WTC11 (cell line): ENCODE measurements at regions not wholly inside any gene's neighbourhood (a gene's known extent, or its start where the extent isn't known, plus 50 kb on each side); places are given as distances from the start of the nearest gene placed in this dataset.

ENCODE experiments used
- CBFB ChIP-seq: sonication (generic); formaldehyde crosslinking; IDR thresholded peaks from 2 replicates; pipeline ENCODE4 v1.8.1; 2022; ENCODE audit warnings: mild to moderate bottlenecking, low read depth, missing genetic modification reagents
- CREB1 ChIP-seq: sonication (generic); formaldehyde crosslinking; IDR thresholded peaks from 2 replicates; pipeline ENCODE4 v1.8.0; 2023; ENCODE audit warnings: mild to moderate bottlenecking, missing genetic modification reagents
- GABPB1 ChIP-seq: sonication (generic); formaldehyde crosslinking; IDR thresholded peaks from 2 replicates; pipeline ENCODE4 v1.8.1; 2023; ENCODE audit warnings: mild to moderate bottlenecking, missing genetic modification reagents
- IRF2 ChIP-seq: sonication (generic); formaldehyde crosslinking; IDR thresholded peaks from 2 replicates; pipeline ENCODE4 v1.8.0; 2022; ENCODE audit warnings: low read depth, missing genetic modification reagents, borderline replicate concordance
- JAZF1 ChIP-seq: fragments of 250-450 bp; sonication (Bioruptor Pico); IDR thresholded peaks from 2 replicates; pipeline ENCODE4 v1.9.0; 2021; ENCODE audit warnings: moderate library complexity, mild to moderate bottlenecking, inconsistent platforms
- TEAD4 ChIP-seq: sonication (generic); formaldehyde crosslinking; IDR thresholded peaks from 2 replicates; pipeline ENCODE4 v1.8.0; 2022; ENCODE audit warnings: mild to moderate bottlenecking, missing genetic modification reagents
- ZNF121 ChIP-seq: sonication (generic); formaldehyde crosslinking; IDR thresholded peaks from 2 replicates; pipeline ENCODE4 v1.8.0; 2023; ENCODE audit warnings: missing genetic modification reagents
- TF ChIP-seq, protein P1 (sequence below): fragments of 200-600 bp; IDR thresholded peaks from 2 replicates; pipeline ENCODE4 v1.8.0; 2022; ENCODE audit warnings: antibody characterized with exemption
- TF ChIP-seq, protein P2 (sequence below): sonication (generic); formaldehyde crosslinking; IDR thresholded peaks from 2 replicates; pipeline ENCODE4 v1.8.1; 2023; ENCODE audit warnings: mild to moderate bottlenecking, missing genetic modification reagents

DNA sequence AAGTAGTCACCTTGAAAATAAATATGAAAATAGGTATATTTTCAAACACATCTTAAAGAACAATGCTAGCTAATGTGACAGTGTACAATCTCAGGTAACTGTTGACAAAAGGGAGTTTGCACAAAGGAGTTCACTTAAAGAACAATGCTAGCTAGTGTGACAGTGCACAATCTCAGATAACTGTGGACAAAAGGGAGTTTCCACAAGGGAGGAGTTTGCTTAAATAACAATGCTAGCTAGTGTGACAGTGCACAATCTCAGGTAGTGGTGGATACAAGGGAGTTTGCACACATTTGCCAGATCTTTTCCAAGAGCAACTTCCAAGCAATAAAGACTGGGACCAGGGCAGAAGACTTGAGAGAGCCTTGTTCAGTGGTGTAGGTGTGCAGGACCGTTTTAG, 442.9 kb upstream of the FTMT start:
- no peak for TF ChIP-seq GABPB1
- no peak for TF ChIP-seq CREB1 (CRISPR knock-in tag)
- TF ChIP-seq, protein P1, sequence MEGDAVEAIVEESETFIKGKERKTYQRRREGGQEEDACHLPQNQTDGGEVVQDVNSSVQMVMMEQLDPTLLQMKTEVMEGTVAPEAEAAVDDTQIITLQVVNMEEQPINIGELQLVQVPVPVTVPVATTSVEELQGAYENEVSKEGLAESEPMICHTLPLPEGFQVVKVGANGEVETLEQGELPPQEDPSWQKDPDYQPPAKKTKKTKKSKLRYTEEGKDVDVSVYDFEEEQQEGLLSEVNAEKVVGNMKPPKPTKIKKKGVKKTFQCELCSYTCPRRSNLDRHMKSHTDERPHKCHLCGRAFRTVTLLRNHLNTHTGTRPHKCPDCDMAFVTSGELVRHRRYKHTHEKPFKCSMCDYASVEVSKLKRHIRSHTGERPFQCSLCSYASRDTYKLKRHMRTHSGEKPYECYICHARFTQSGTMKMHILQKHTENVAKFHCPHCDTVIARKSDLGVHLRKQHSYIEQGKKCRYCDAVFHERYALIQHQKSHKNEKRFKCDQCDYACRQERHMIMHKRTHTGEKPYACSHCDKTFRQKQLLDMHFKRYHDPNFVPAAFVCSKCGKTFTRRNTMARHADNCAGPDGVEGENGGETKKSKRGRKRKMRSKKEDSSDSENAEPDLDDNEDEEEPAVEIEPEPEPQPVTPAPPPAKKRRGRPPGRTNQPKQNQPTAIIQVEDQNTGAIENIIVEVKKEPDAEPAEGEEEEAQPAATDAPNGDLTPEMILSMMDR, result no peak
- TF ChIP-seq, protein P2, sequence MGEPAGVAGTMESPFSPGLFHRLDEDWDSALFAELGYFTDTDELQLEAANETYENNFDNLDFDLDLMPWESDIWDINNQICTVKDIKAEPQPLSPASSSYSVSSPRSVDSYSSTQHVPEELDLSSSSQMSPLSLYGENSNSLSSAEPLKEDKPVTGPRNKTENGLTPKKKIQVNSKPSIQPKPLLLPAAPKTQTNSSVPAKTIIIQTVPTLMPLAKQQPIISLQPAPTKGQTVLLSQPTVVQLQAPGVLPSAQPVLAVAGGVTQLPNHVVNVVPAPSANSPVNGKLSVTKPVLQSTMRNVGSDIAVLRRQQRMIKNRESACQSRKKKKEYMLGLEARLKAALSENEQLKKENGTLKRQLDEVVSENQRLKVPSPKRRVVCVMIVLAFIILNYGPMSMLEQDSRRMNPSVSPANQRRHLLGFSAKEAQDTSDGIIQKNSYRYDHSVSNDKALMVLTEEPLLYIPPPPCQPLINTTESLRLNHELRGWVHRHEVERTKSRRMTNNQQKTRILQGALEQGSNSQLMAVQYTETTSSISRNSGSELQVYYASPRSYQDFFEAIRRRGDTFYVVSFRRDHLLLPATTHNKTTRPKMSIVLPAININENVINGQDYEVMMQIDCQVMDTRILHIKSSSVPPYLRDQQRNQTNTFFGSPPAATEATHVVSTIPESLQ (CRISPR knock-in tag), result no peak
- TF ChIP-seq IRF2 (CRISPR knock-in tag), result no peak
- no peak for TF ChIP-seq CBFB
- no peak for TF ChIP-seq JAZF1
- no peak for TF ChIP-seq TEAD4 (CRISPR knock-in tag)
- no peak for TF ChIP-seq ZNF121
